Neural cell (in vitro differentiated cells): ENCODE measurements at regions not wholly inside any gene's neighbourhood (a gene's known extent, or its start where the extent isn't known, plus 50 kb on each side); places are given as distances from the start of the nearest gene placed in this dataset.

Experiments
- H2AFZ ChIP-seq: fragments of 200-600, 300-800 bp; sonication (generic), shearing (Covaris generic); 2 replicates; pipeline ENCODE4 v1.6.0; 2014; ENCODE audit warnings: low read depth, mild to moderate bottlenecking, antibody characterized with exemption, low read length, moderate library complexity
- H3F3A ChIP-seq: fragments of 200-600 bp; shearing (Covaris generic); 2 replicates; pipeline ENCODE4 v1.6.1; 2016; ENCODE audit warnings: mild to moderate bottlenecking, moderate library complexity, mixed read lengths, antibody characterized with exemption, low read length; ENCODE audit not compliant: insufficient read depth, poor library complexity, severe bottlenecking
- H3K27ac ChIP-seq: fragments of 200-600, 300-800 bp; sonication (generic), shearing (Covaris generic); 2 replicates; pipeline ENCODE4 v1.5.1; 2014; ENCODE audit warnings: mild to moderate bottlenecking, low read length, moderate library complexity
- H3K27me3 ChIP-seq: fragments of 300-800, 200-600 bp; sonication (generic), shearing (Covaris generic); 2 replicates; pipeline ENCODE4 v1.6.0; 2014; ENCODE audit warnings: mild to moderate bottlenecking, low read depth, low read length, moderate library complexity; ENCODE audit not compliant: insufficient read depth
- H3K36me3 ChIP-seq: fragments of 300-800, 200-600 bp; sonication (generic), shearing (Covaris generic); 2 replicates; pipeline ENCODE4 v1.5.1; 2014; ENCODE audit warnings: mild to moderate bottlenecking, antibody characterized with exemption, low read length, moderate library complexity; ENCODE audit not compliant: insufficient read depth
- H3K4me2 ChIP-seq: fragments of 300-800, 200-600 bp; sonication (generic), shearing (Covaris generic); 2 replicates; pipeline ENCODE4 v1.6.0; 2014; ENCODE audit warnings: mild to moderate bottlenecking, low read length
- H3K4me3 ChIP-seq: fragments of 300-800, 200-600 bp; sonication (generic), shearing (Covaris generic); 2 replicates; pipeline ENCODE4 v1.5.1; 2014; ENCODE audit warnings: mild to moderate bottlenecking, low read length, moderate library complexity
- H3K79me2 ChIP-seq: fragments of 200-600 bp; shearing (Covaris generic); replicated peaks from 2 replicates; pipeline ENCODE4 v1.6.0; 2014; ENCODE audit warnings: mild to moderate bottlenecking, low read length, moderate library complexity; ENCODE audit not compliant: insufficient read depth
- H3K9ac ChIP-seq: fragments of 300-800, 200-600 bp; sonication (generic), shearing (Covaris generic); 2 replicates; pipeline ENCODE4 v1.6.1; 2016; ENCODE audit warnings: mild to moderate bottlenecking, low read length, mixed read lengths
- H3K9me2 ChIP-seq: fragments of 200-600 bp; shearing (Covaris generic); 2 replicates; pipeline ENCODE4 v1.6.1; 2016; ENCODE audit warnings: mild to moderate bottlenecking, low read length, mixed read lengths; ENCODE audit not compliant: insufficient read depth
- H3K9me3 ChIP-seq: fragments of 200-600, 300-800 bp; sonication (generic), shearing (Covaris generic); 2 replicates; pipeline ENCODE4 v1.6.1; 2016; ENCODE audit warnings: mild to moderate bottlenecking, mixed run types, low read length, moderate library complexity, mixed read lengths
- H4K20me1 ChIP-seq: fragments of 200-600 bp; shearing (Covaris generic); 2 replicates; pipeline ENCODE4 v1.6.1; 2016; ENCODE audit warnings: mild to moderate bottlenecking, mixed run types; ENCODE audit not compliant: insufficient read depth
- EP300 ChIP-seq: fragments of 450-650 bp; conservative IDR thresholded peaks from 2 replicates; pipeline ENCODE4 v1.6.1; 2014; ENCODE audit warnings: antibody characterized with exemption, mild to moderate bottlenecking, moderate library complexity; ENCODE audit not compliant: poor library complexity, severe bottlenecking
- EZH2 ChIP-seq: fragments of 200-600, 300-800 bp; shearing (Covaris generic), sonication (generic); IDR thresholded peaks from 2 replicates; pipeline ENCODE4 v1.6.1; 2014; ENCODE audit warnings: antibody characterized with exemption, low read length, borderline replicate concordance, mild to moderate bottlenecking; ENCODE audit not compliant: insufficient read depth, poor library complexity, severe bottlenecking
- MXI1 ChIP-seq: fragments of 450-650 bp; conservative IDR thresholded peaks from 2 replicates; pipeline ENCODE4 v1.6.1; 2014; ENCODE audit warnings: antibody characterized with exemption, mild to moderate bottlenecking; ENCODE audit not compliant: poor library complexity, severe bottlenecking
- POLR2AphosphoS5 ChIP-seq: IDR thresholded peaks from 2 replicates; pipeline ENCODE4 v1.6.1; 2012
- RAD21 ChIP-seq: fragments of 450-650 bp; conservative IDR thresholded peaks from 2 replicates; pipeline ENCODE4 v1.6.1; 2014; ENCODE audit warnings: antibody characterized with exemption, mild to moderate bottlenecking, moderate library complexity
- REST ChIP-seq: IDR thresholded peaks from 2 replicates; pipeline ENCODE4 v1.6.1; 2012; ENCODE audit warnings: borderline replicate concordance
- SMC3 ChIP-seq: fragments of 450-650 bp; conservative IDR thresholded peaks from 2 replicates; pipeline ENCODE4 v1.6.1; 2014; ENCODE audit warnings: antibody characterized with exemption, mild to moderate bottlenecking, moderate library complexity; ENCODE audit not compliant: poor library complexity
- TAF1 ChIP-seq: IDR thresholded peaks from 2 replicates; pipeline ENCODE4 v1.6.1; 2012; ENCODE audit warnings: low read depth
- TF ChIP-seq, protein P1 (sequence below): fragments of 450-650 bp; IDR thresholded peaks from 2 replicates; pipeline ENCODE4 v1.5.1; 2014; ENCODE audit warnings: antibody characterized with exemption, mild to moderate bottlenecking, moderate library complexity; ENCODE audit not compliant: poor library complexity, severe bottlenecking

- Histone ChIP-seq H3K9me2 (no peaks in the 10 kb centered on the region), H3K9me3 (no peaks in the 10 kb centered on the region), H3K27me3 (no peaks in the 10 kb centered on the region), H3K9ac (no peak overlapping the region), H3K36me3 (no peaks in the 10 kb centered on the region), H3K4me3 (no peak overlapping the region), H2AFZ (no peak overlapping the region), H3K79me2 (no peaks in the 10 kb centered on the region), H4K20me1 (no peaks in the 10 kb centered on the region), H3K4me2 (no peak overlapping the region), H3K27ac (no peak overlapping the region), H3F3A (no peaks in the 10 kb centered on the region)
- TF ChIP-seq MXI1 (no peak), EZH2 (no peak), EP300 (no peak), TAF1 (no peak), REST (no peak), SMC3 (no peak), RAD21 (no peak), POLR2AphosphoS5 (no peak)
- TF ChIP-seq, protein P1, sequence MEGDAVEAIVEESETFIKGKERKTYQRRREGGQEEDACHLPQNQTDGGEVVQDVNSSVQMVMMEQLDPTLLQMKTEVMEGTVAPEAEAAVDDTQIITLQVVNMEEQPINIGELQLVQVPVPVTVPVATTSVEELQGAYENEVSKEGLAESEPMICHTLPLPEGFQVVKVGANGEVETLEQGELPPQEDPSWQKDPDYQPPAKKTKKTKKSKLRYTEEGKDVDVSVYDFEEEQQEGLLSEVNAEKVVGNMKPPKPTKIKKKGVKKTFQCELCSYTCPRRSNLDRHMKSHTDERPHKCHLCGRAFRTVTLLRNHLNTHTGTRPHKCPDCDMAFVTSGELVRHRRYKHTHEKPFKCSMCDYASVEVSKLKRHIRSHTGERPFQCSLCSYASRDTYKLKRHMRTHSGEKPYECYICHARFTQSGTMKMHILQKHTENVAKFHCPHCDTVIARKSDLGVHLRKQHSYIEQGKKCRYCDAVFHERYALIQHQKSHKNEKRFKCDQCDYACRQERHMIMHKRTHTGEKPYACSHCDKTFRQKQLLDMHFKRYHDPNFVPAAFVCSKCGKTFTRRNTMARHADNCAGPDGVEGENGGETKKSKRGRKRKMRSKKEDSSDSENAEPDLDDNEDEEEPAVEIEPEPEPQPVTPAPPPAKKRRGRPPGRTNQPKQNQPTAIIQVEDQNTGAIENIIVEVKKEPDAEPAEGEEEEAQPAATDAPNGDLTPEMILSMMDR: no peak
These were observed 53.5 kb upstream of the DMRTB1 start for GRCh38 chr1:53405737-53406136.

- no peak overlapping the region for H2AFZ ChIP-seq
- no peaks in the 10 kb centered on the region for H3K36me3 ChIP-seq
- H3K27me3 ChIP-seq: no peaks in the 10 kb centered on the region
- TF ChIP-seq, protein P1: no peak
- TF ChIP-seq MXI1 (no peak), POLR2AphosphoS5 (no peak), RAD21 (no peak), SMC3 (no peak), REST (no peak), EZH2 (no peak), EP300 (no peak), TAF1 (no peak)
- H3K27ac ChIP-seq: no peak overlapping the region
- no peak overlapping the region for H3K9ac ChIP-seq
- H3K79me2 ChIP-seq: no peaks in the 10 kb centered on the region
- no peak overlapping the region for H3K4me2 ChIP-seq
- no peaks in the 10 kb centered on the region for H3K9me3 ChIP-seq
- no peak overlapping the region for H3K4me3 ChIP-seq
- no peaks in the 10 kb centered on the region for H3F3A ChIP-seq
- no peaks in the 10 kb centered on the region for H3K9me2 ChIP-seq
- no peaks in the 10 kb centered on the region for H4K20me1 ChIP-seq
These were observed 52.5 kb upstream of the DMRTB1 start for GRCh38 chr1:53406551-53407235.
